ENCODE measurements at regions not wholly inside any gene's neighbourhood (a gene's known extent, or its start where the extent isn't known, plus 50 kb on each side); places are given as distances from the start of the nearest gene placed in this dataset.

- no peak overlapping the region for H2AFZ ChIP-seq (ENCODE audit: low read depth, low read length)
- H3F3A ChIP-seq (ENCODE audit: insufficient read depth, low read length, poor library complexity, severe bottlenecking): no peaks in the 10 kb centered on the region
- H4K20me1 ChIP-seq (ENCODE audit: insufficient read depth): no peaks in the 10 kb centered on the region
- no peaks in the 10 kb centered on the region for H3K36me3 ChIP-seq (ENCODE audit: insufficient read depth, low read length)
- no peak overlapping the region for H3K9ac ChIP-seq (ENCODE audit: low read length)
- TF ChIP-seq POLR2AphosphoS5 (IDR thresholded peaks at IDR 0.05) (no peak), RAD21 (conservative IDR thresholded peaks at IDR 0.05) (no peak), EP300 (conservative IDR thresholded peaks at IDR 0.05; ENCODE audit: poor library complexity, severe bottlenecking) (no peak), EZH2 (IDR thresholded peaks at IDR 0.05; ENCODE audit: borderline replicate concordance, insufficient read depth, low read length, poor library complexity, severe bottlenecking) (no peak), TAF1 (IDR thresholded peaks at IDR 0.05; ENCODE audit: low read depth) (no peak), SMC3 (conservative IDR thresholded peaks at IDR 0.05; ENCODE audit: poor library complexity) (no peak)
- TF ChIP-seq, protein P1, sequence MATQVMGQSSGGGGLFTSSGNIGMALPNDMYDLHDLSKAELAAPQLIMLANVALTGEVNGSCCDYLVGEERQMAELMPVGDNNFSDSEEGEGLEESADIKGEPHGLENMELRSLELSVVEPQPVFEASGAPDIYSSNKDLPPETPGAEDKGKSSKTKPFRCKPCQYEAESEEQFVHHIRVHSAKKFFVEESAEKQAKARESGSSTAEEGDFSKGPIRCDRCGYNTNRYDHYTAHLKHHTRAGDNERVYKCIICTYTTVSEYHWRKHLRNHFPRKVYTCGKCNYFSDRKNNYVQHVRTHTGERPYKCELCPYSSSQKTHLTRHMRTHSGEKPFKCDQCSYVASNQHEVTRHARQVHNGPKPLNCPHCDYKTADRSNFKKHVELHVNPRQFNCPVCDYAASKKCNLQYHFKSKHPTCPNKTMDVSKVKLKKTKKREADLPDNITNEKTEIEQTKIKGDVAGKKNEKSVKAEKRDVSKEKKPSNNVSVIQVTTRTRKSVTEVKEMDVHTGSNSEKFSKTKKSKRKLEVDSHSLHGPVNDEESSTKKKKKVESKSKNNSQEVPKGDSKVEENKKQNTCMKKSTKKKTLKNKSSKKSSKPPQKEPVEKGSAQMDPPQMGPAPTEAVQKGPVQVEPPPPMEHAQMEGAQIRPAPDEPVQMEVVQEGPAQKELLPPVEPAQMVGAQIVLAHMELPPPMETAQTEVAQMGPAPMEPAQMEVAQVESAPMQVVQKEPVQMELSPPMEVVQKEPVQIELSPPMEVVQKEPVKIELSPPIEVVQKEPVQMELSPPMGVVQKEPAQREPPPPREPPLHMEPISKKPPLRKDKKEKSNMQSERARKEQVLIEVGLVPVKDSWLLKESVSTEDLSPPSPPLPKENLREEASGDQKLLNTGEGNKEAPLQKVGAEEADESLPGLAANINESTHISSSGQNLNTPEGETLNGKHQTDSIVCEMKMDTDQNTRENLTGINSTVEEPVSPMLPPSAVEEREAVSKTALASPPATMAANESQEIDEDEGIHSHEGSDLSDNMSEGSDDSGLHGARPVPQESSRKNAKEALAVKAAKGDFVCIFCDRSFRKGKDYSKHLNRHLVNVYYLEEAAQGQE (IDR thresholded peaks at IDR 0.05; ENCODE audit: borderline replicate concordance): no peak
- no peak overlapping the region for H3K27ac ChIP-seq (ENCODE audit: low read length)
- no peaks in the 10 kb centered on the region for H3K27me3 ChIP-seq (ENCODE audit: insufficient read depth, low read depth, low read length)
- H3K4me3 ChIP-seq (ENCODE audit: low read length): no peak overlapping the region
- no peaks in the 10 kb centered on the region for H3K79me2 ChIP-seq (replicated peaks; ENCODE audit: insufficient read depth, low read length)
- H3K9me2 ChIP-seq (ENCODE audit: insufficient read depth, low read length): no peaks in the 10 kb centered on the region
- no peak overlapping the region for H3K4me2 ChIP-seq (ENCODE audit: low read length)
- no peaks in the 10 kb centered on the region for H3K9me3 ChIP-seq (ENCODE audit: low read length)
Observed at GRCh38 chr14:94702629-94703028, 67.3 kb downstream of the GSC start.

- H3K4me2 ChIP-seq (ENCODE audit: low read length): no peak overlapping the region
- TF ChIP-seq TAF1 (IDR thresholded peaks at IDR 0.05; ENCODE audit: low read depth) (no peak), POLR2AphosphoS5 (IDR thresholded peaks at IDR 0.05) (no peak), EP300 (conservative IDR thresholded peaks at IDR 0.05; ENCODE audit: poor library complexity, severe bottlenecking) (no peak), CTCF (IDR thresholded peaks at IDR 0.05; ENCODE audit: poor library complexity, severe bottlenecking) (no peak), MXI1 (conservative IDR thresholded peaks at IDR 0.05; ENCODE audit: poor library complexity, severe bottlenecking) (no peak), RAD21 (conservative IDR thresholded peaks at IDR 0.05) (no peak), EZH2 (IDR thresholded peaks at IDR 0.05; ENCODE audit: borderline replicate concordance, insufficient read depth, low read length, poor library complexity, severe bottlenecking) (no peak), SMC3 (conservative IDR thresholded peaks at IDR 0.05; ENCODE audit: poor library complexity) (no peak)
- TF ChIP-seq, protein P1 (IDR thresholded peaks at IDR 0.05; ENCODE audit: borderline replicate concordance): no peak
Observed at GRCh38 chr14:94701861-94702370, 68.0 kb downstream of the GSC start.

More at GRCh38 chr14:94701861-94702370, 68.0 kb downstream of the GSC start:
- Histone ChIP-seq H2AFZ (ENCODE audit: low read depth, low read length) (no peak overlapping the region), H3K36me3 (ENCODE audit: insufficient read depth, low read length) (no peaks in the 10 kb centered on the region), H3K4me3 (ENCODE audit: low read length) (no peak overlapping the region), H3K27me3 (ENCODE audit: insufficient read depth, low read depth, low read length) (no peaks in the 10 kb centered on the region), H3K9me2 (ENCODE audit: insufficient read depth, low read length) (no peaks in the 10 kb centered on the region), H3K27ac (ENCODE audit: low read length) (no peak overlapping the region), H3K9me3 (ENCODE audit: low read length) (no peaks in the 10 kb centered on the region), H3F3A (ENCODE audit: insufficient read depth, low read length, poor library complexity, severe bottlenecking) (no peaks in the 10 kb centered on the region), H3K9ac (ENCODE audit: low read length) (no peak overlapping the region), H3K79me2 (replicated peaks; ENCODE audit: insufficient read depth, low read length) (no peaks in the 10 kb centered on the region), H4K20me1 (ENCODE audit: insufficient read depth) (no peaks in the 10 kb centered on the region)

Measured in neural cell (in vitro differentiated cells).